Neural crest cell (in vitro differentiated cells): ENCODE measurements at regions not wholly inside any gene's neighbourhood (a gene's known extent, or its start where the extent isn't known, plus 50 kb on each side); places are given as distances from the start of the nearest gene placed in this dataset.

Experiments used
- DNase-seq: peaks from one replicate; pipeline ENCODE4 v3.0.0; 2021; ENCODE audit warnings: low read depth, mixed read lengths, low spot score
- H3K27ac Mint-ChIP-seq: one replicate; pipeline ENCODE4 v1.8.0; 2021; ENCODE audit warnings: mild to moderate bottlenecking, mixed read lengths; ENCODE audit not compliant: unreplicated experiment
- H3K27me3 Mint-ChIP-seq: 2 replicates; pipeline ENCODE4 v1.8.0; 2021; ENCODE audit warnings: low read depth, mild to moderate bottlenecking, mixed read lengths
- H3K36me3 Mint-ChIP-seq: 2 replicates; pipeline ENCODE4 v1.8.0; 2021; ENCODE audit warnings: low read depth, mild to moderate bottlenecking, mixed read lengths
- H3K4me1 Mint-ChIP-seq: 2 replicates; pipeline ENCODE4 v1.8.0; 2021; ENCODE audit warnings: mixed read lengths
- H3K4me3 Mint-ChIP-seq: one replicate; pipeline ENCODE4 v1.8.0; 2021; ENCODE audit warnings: mild to moderate bottlenecking, mixed read lengths
- H3K9me3 Mint-ChIP-seq: 2 replicates; pipeline ENCODE4 v1.8.0; 2021; ENCODE audit warnings: mixed read lengths
- TF ChIP-seq, protein P1 (sequence below): fragments of 200-600 bp; sonication (generic); conservative IDR thresholded peaks from 2 replicates; pipeline ENCODE4 v1.5.0; 2021; ENCODE audit warnings: antibody characterized with exemption, mild to moderate bottlenecking

DNA sequence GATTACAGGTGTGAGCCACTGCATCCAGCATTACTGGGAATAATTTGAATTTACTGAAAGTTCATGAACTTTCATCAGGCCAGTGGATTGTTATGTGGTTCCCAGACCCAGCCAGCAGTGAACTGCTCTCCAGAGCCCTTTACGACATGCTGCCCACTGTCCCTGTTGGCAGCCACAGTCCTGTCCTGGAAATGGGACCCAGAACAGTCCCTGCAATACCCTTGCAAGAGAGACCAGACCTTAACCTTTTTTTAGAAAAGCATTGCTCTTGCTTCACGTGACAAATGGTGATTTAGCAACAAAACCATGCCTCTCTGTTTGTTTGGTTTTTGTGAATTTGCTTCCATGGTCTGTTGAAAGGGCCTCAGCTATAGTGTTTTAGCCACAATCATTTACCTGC lies 367.3 kb upstream of the C2CD4B start:
- no peak for DNase-seq
- Mint-ChIP-seq H3K36me3 (no peaks in the 10 kb centered on the region), H3K4me3 (no peak overlapping the region), H3K9me3 (no peaks in the 10 kb centered on the region), H3K27me3 (no peaks in the 10 kb centered on the region), H3K4me1 (peaks cover 4% of the 10 kb centered on the region), H3K27ac (no peak overlapping the region)
- TF ChIP-seq, protein P1, sequence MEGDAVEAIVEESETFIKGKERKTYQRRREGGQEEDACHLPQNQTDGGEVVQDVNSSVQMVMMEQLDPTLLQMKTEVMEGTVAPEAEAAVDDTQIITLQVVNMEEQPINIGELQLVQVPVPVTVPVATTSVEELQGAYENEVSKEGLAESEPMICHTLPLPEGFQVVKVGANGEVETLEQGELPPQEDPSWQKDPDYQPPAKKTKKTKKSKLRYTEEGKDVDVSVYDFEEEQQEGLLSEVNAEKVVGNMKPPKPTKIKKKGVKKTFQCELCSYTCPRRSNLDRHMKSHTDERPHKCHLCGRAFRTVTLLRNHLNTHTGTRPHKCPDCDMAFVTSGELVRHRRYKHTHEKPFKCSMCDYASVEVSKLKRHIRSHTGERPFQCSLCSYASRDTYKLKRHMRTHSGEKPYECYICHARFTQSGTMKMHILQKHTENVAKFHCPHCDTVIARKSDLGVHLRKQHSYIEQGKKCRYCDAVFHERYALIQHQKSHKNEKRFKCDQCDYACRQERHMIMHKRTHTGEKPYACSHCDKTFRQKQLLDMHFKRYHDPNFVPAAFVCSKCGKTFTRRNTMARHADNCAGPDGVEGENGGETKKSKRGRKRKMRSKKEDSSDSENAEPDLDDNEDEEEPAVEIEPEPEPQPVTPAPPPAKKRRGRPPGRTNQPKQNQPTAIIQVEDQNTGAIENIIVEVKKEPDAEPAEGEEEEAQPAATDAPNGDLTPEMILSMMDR = no peak

DNA sequence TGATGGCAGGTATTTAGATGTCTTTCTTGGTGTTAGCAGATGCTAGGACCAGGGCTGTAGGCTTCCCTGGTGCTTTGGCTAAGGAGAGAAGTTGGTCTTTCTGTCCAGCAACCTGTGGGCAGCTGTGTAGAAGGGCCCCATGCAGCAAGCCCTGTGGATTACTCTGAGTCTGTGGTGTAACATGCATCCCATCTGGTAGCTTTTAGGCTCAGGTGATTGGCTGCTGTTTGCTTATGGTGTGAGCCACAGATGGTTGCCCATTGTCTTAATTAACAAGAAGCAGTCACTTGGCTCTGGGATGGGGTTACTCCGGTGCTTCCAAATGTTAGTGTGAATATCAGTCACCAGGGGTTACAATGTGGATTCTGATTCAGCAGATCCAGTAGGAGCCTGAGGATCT lies 368.6 kb upstream of the C2CD4B start:
- H3K4me1 Mint-ChIP-seq = peaks cover 4% of the 10 kb centered on the region
- H3K27me3 Mint-ChIP-seq = no peaks in the 10 kb centered on the region
- no peak overlapping the region for H3K4me3 Mint-ChIP-seq
- no peaks in the 10 kb centered on the region for H3K36me3 Mint-ChIP-seq
- no peak overlapping the region for H3K27ac Mint-ChIP-seq
- DNase-seq = no peak
- H3K9me3 Mint-ChIP-seq = no peaks in the 10 kb centered on the region
- TF ChIP-seq, protein P1 = no peak

DNA sequence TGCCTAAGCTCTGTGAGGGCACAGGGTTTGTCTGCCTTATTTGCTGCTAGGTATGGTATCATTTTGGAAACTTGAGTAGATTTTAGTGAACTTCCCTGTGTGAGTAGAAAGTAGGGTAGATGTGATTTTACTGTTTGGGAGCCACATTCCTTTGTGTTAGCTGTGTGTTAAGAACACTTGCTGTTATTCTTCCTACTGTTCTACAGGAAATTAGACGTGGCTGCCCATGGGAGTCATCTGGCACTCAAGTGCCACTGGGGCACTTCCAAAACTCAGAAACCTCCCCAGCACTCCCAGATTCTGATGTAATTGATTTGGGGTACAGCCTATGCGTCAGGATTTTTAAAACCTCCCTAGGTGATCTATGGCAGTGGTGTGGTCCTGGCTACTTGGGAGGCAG lies 369.9 kb upstream of the C2CD4B start:
- H3K4me3 Mint-ChIP-seq = no peak overlapping the region
- peaks cover 4% of the 10 kb centered on the region for H3K4me1 Mint-ChIP-seq
- H3K27me3 Mint-ChIP-seq = no peaks in the 10 kb centered on the region
- H3K9me3 Mint-ChIP-seq = no peaks in the 10 kb centered on the region
- no peak overlapping the region for H3K27ac Mint-ChIP-seq
- H3K36me3 Mint-ChIP-seq = no peaks in the 10 kb centered on the region
- DNase-seq = no peak
- TF ChIP-seq, protein P1 = no peak

DNA sequence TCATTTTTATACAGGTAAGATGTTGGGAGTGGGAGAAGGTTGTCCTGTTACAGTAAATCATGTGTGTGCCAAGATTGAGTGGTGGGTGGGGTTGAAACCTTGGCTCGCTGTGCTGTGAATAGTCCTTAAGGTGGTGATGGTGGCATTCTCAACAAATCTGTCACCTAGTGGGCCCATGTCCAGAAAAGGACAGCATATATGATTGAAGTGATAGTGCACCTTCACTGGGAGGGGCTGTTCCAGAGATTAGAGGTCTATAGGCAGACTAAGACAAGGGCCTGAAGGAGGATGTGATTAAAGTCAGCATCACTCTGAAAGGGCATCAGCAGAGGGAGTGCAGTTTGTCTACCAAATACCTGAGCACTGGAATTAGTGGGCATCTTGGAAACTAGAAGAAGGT lies 374.2 kb upstream of the C2CD4B start:
- DNase-seq = no peak

DNA sequence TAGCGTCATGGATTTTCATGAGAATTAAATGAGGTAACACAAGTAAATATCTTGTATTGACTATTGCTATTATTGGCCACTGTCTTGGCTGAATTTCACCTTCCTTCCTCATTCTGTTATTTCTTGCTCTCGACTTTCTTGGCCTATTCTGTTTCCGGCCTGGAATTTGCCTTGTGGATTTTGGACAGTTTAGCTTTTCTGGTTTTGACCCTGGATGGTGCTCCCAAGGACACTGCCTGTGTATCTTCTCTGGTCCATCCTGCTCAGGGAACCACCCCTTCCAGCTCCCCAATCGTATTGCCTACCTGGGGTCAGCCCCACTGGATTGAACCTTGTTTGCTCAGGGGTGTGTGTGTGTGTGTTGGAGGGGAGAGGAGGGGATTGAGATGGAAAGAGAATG lies 376.2 kb upstream of the C2CD4B start:
- H3K9me3 Mint-ChIP-seq = peaks cover 2% of the 10 kb centered on the region
- H3K4me3 Mint-ChIP-seq = no peak overlapping the region
- H3K27me3 Mint-ChIP-seq = no peaks in the 10 kb centered on the region
- no peak for DNase-seq
- H3K4me1 Mint-ChIP-seq = peaks cover 9% of the 10 kb centered on the region
- H3K36me3 Mint-ChIP-seq = peaks cover 3% of the 10 kb centered on the region
- TF ChIP-seq, protein P1 = no peak
- H3K27ac Mint-ChIP-seq = no peak overlapping the region

More for the DNA sequence above, 374.2 kb upstream of the C2CD4B start:
- H3K27me3 Mint-ChIP-seq = no peaks in the 10 kb centered on the region
- H3K36me3 Mint-ChIP-seq = peaks cover 3% of the 10 kb centered on the region
- TF ChIP-seq, protein P1 = no peak
- H3K27ac Mint-ChIP-seq = no peak overlapping the region
- H3K4me1 Mint-ChIP-seq = peaks cover 4% of the 10 kb centered on the region
- no peak overlapping the region for H3K4me3 Mint-ChIP-seq
- H3K9me3 Mint-ChIP-seq = peaks cover 2% of the 10 kb centered on the region

DNA sequence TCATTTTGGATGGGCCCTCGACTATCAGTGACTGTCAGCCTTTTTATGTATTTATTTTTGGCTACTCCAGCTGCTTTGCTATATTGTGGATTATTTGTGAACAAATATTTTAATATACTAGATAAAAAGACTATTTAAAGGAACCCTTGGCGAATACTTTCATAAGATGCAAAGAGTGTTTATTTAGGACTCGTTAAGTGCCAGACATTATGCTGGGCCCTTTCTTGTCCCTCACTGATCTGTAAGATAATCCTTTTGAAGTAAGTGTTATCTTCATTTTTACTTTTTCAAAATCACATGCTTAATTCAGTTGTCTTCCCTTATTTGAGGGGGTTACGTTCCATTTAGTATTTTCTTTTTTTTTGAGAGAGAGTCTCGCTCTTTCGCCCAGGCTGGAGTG lies 376.8 kb upstream of the C2CD4B start:
- TF ChIP-seq, protein P1 = no peak
- Mint-ChIP-seq H3K36me3 (peaks cover 3% of the 10 kb centered on the region), H3K9me3 (peaks cover 2% of the 10 kb centered on the region), H3K27ac (no peak overlapping the region), H3K4me3 (no peak overlapping the region), H3K27me3 (no peaks in the 10 kb centered on the region), H3K4me1 (peaks cover 6% of the 10 kb centered on the region)
- DNase-seq = no peak
